ENCODE measurements at regions not wholly inside any gene's neighbourhood (a gene's known extent, or its start where the extent isn't known, plus 50 kb on each side); places are given as distances from the start of the nearest gene placed in this dataset.

- Histone ChIP-seq H3K4me1 (no peaks in the 10 kb centered on the region), H3K4me3 (no peak overlapping the region), H3K9me3 (no peaks in the 10 kb centered on the region), H3K27ac (no peak overlapping the region), H3K36me3 (ENCODE audit: insufficient read depth in 1 of 2, low read depth in 1 of 2) (no peaks in the 10 kb centered on the region), H3K27me3 (ENCODE audit: insufficient read depth in 3 of 3, low read length in 2 of 3) (no peaks in the 10 kb centered on the region)
- ATAC-seq (no peak), DNase-seq (no peak)
- TF ChIP-seq CTCF (IDR thresholded peaks at IDR 0.05) = no peak
- intact Hi-C loops (cut with DNase I) = no loop called here
- 47 to 78% (median 60%) methylated on average over 1 of the region's 1 CpG for WGBS, 3 donors
Measured at GRCh38 chr2:106705877-106706276, 180.1 kb downstream of the ST6GAL2 start.

- 62 to 76% (median 66%) methylated on average over 2 of the region's 2 CpGs for WGBS, 3 donors
- Histone ChIP-seq H3K4me3 (no peak overlapping the region), H3K27me3 (ENCODE audit: insufficient read depth in 3 of 3, low read length in 2 of 3) (no peaks in the 10 kb centered on the region), H3K36me3 (ENCODE audit: insufficient read depth in 1 of 2, low read depth in 1 of 2) (no peaks in the 10 kb centered on the region), H3K27ac (no peak overlapping the region), H3K4me1 (no peaks in the 10 kb centered on the region), H3K9me3 (no peaks in the 10 kb centered on the region)
- DNase-seq (no peak), ATAC-seq (no peak)
- TF ChIP-seq CTCF (IDR thresholded peaks at IDR 0.05) = no peak
- intact Hi-C loops (cut with DNase I) = no loop called here
Measured at GRCh38 chr2:106706283-106706682, 179.7 kb downstream of the ST6GAL2 start.

DNA sequence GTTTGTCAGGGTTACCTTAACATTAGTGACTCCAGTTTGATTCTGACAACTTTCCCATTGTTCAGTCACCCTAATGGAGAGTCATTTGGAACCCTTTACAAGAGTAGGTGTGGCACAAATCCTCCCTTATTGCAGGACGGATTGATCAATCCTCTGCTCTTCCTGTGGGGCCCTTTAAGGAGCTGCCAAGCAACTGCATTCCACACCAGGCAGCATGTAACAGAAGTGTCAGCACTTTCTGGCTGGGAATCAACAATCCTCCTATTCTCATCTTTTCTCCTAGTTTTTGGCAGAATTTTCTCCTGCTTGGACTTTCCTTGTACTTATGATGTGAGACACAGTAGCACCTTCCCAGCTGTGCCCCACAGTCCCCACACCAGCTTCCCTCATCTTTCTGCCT is 177.8 kb downstream of the ST6GAL2 start:
- Histone ChIP-seq H3K4me1 (no peaks in the 10 kb centered on the region), H3K36me3 (ENCODE audit: insufficient read depth in 1 of 2, low read depth in 1 of 2) (no peaks in the 10 kb centered on the region), H3K4me3 (no peak overlapping the region), H3K27me3 (ENCODE audit: insufficient read depth in 3 of 3, low read length in 2 of 3) (no peaks in the 10 kb centered on the region), H3K27ac (no peak overlapping the region), H3K9me3 (no peaks in the 10 kb centered on the region)
- WGBS, 3 donors = 0 to 5% (median 3%) methylated on average over 1 of the region's 1 CpG
- no peak for TF ChIP-seq CTCF (IDR thresholded peaks at IDR 0.05)
- intact Hi-C loops (cut with DNase I) = no loop called here
- DNase-seq = peak in 1 of 2 donors; percentile 15
- no peak for ATAC-seq

DNA sequence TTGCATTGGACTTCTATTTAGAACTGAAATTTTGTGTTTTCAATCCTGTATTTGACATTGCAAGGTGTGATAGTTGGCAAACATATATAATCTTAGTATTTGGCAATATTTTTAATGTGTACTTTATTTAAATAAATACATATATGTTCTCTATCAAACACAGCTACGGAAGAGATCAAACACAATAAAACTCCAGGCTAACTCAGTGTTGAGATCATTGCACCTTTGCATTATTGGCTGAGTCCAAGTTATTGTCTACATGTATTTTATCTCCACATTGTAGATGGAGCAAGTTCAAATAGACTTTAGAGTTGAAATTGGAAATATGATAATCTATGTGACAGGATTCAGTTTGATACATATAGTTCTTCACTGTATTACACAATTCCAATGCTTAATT is 176.7 kb downstream of the ST6GAL2 start:
- no peak for TF ChIP-seq CTCF (IDR thresholded peaks at IDR 0.05)
- Histone ChIP-seq H3K27ac (no peak overlapping the region), H3K9me3 (no peaks in the 10 kb centered on the region), H3K36me3 (ENCODE audit: insufficient read depth in 1 of 2, low read depth in 1 of 2) (no peaks in the 10 kb centered on the region), H3K4me3 (no peak overlapping the region), H3K27me3 (ENCODE audit: insufficient read depth in 3 of 3, low read length in 2 of 3) (no peaks in the 10 kb centered on the region), H3K4me1 (no peaks in the 10 kb centered on the region)
- DNase-seq (no peak), ATAC-seq (no peak)
- 91 to 94% (median 94%) methylated on average over 1 of the region's 1 CpG for WGBS, 3 donors
- intact Hi-C loops (cut with DNase I) = no loop called here

DNA sequence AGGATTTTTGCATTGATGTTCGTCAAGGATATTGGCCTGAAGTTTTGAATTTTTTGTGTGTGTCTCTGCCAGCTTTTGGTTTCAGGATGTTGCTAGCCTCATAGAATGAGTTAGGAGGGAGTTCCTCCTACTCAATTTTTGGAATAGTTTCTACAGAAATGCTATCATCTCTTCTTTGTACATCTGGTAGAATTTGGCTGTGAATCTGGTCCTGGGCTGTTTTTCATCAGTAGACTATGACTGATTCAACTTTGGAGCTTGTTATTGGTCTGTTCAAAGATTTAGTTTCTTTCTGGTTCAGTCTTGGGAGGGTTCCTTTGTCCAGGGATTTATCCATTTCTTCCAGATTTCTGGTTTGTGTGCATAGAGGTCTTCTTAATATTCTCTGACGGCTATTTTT is 166.7 kb downstream of the ST6GAL2 start:
- Histone ChIP-seq H3K4me3 (no peak overlapping the region), H3K4me1 (no peaks in the 10 kb centered on the region), H3K36me3 (ENCODE audit: insufficient read depth in 1 of 2, low read depth in 1 of 2) (no peaks in the 10 kb centered on the region), H3K27me3 (ENCODE audit: insufficient read depth in 3 of 3, low read length in 2 of 3) (no peaks in the 10 kb centered on the region), H3K27ac (no peak overlapping the region), H3K9me3 (peaks cover 15% of the 10 kb centered on the region)
- no peak for TF ChIP-seq CTCF (IDR thresholded peaks at IDR 0.05)
- ATAC-seq (no peak), DNase-seq (no peak)
- intact Hi-C loops (cut with DNase I) = no loop called here
- WGBS, 3 donors = 44 to 46% (median 44%) methylated on average over 2 of the region's 2 CpGs

Measured in psoas muscle (tissue), 7 donors.